MCF 10A (cell line): ENCODE measurements at regions not wholly inside any gene's neighbourhood (a gene's known extent, or its start where the extent isn't known, plus 50 kb on each side); places are given as distances from the start of the nearest gene placed in this dataset.

ENCODE experiments used
- BruUV-seq: library from RNA; stranded (reverse); fragments of 400-500 nt; replicated peaks from 2 replicates; lab custom pipeline; 2021; lab: Mats Ljungman, UMichigan
- CTCF ChIA-PET: fragments of 300-600 bp; sonication (Branson Sonifier 250); formaldehyde crosslinking; extraction: SDS; loops from one replicate; lab custom pipeline; 2021; ENCODE audit warnings: antibody characterized with exemption, inconsistent platforms; lab: Yijun Ruan, JAX
- POLR2A ChIA-PET: fragments of 300-600, 350-650 bp; sonication (Branson Sonifier 250); formaldehyde crosslinking; extraction: SDS; loops from one replicate; lab custom pipeline; 2020; ENCODE audit warnings: antibody characterized with exemption, inconsistent platforms; lab: Yijun Ruan, JAX
- DNase-seq: peaks from one replicate; pipeline ENCODE4 v3.0.0-alpha.2; 2018; ENCODE audit not compliant: unreplicated experiment
- H3K27ac Mint-ChIP-seq: one replicate; pipeline ENCODE4 v1.8.0; 2022; ENCODE audit warnings: mild to moderate bottlenecking, low read depth, mixed read lengths; ENCODE audit not compliant: unreplicated experiment
- H3K27me3 Mint-ChIP-seq: one replicate; pipeline ENCODE4 v1.8.0; 2022; ENCODE audit warnings: mixed read lengths; ENCODE audit not compliant: insufficient read depth, unreplicated experiment
- H3K36me3 Mint-ChIP-seq: one replicate; pipeline ENCODE4 v1.8.0; 2022; ENCODE audit warnings: mild to moderate bottlenecking, moderate library complexity, mixed read lengths; ENCODE audit not compliant: insufficient read depth, unreplicated experiment
- H3K4me1 Mint-ChIP-seq: one replicate; pipeline ENCODE4 v1.8.0; 2022; ENCODE audit warnings: mixed read lengths; ENCODE audit not compliant: insufficient read depth, unreplicated experiment
- H3K4me3 Mint-ChIP-seq: one replicate; pipeline ENCODE4 v1.8.0; 2022; ENCODE audit warnings: mild to moderate bottlenecking, moderate library complexity, mixed read lengths; ENCODE audit not compliant: unreplicated experiment
- H3K9me3 Mint-ChIP-seq: one replicate; pipeline ENCODE4 v1.8.0; 2022; ENCODE audit warnings: mixed read lengths; ENCODE audit not compliant: unreplicated experiment
- CTCF ChIP-seq: fragments of 200-600 bp; IDR thresholded peaks from one replicate; pipeline ENCODE4 v1.8.0; 2022; ENCODE audit warnings: antibody characterized with exemption, mild to moderate bottlenecking; ENCODE audit not compliant: unreplicated experiment
- intact Hi-C: fragments of 100-400 bp; cut with micrococcal nuclease; formaldehyde crosslinking; loops from 2 replicates; pipeline ENCODE4 v1.14.1; 2022

DNA sequence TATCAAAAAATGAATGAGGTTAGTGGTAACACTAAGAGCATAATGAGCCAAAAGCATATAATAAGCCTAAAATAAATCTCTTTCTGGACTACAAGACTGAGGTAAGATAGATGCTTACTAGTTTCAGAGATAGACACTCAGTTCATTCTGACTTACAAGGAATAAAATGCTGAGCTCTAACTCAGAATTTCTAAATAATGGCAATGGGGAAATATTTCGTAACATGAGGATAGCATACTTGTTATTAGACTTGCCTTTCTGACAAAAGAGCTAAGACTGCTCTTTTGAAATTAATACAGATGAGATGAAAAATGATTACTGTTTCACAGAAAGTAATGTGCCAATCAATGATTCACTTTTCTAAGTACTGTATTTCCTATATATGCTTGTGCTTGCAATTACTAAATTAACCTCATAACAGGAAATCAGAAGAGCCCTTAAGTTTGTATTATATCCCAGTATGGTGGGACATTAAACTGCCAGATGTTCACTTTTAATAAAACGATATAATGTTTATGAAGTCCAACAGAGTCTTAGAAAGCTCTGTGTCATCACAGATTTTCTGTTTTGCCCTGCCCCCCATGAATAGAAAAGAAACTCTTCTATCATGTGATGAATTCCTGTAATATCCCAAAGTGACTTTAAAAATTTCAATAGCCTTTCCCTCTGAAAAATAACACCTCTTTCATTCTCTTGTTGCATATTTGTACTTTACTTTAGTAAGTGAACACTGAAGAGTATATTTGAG is 2771.0 kb upstream of the PCDH20 start:
- no peaks in the 10 kb centered on the region for H3K4me1 Mint-ChIP-seq
- no peaks in the 10 kb centered on the region for H3K36me3 Mint-ChIP-seq

DNA sequence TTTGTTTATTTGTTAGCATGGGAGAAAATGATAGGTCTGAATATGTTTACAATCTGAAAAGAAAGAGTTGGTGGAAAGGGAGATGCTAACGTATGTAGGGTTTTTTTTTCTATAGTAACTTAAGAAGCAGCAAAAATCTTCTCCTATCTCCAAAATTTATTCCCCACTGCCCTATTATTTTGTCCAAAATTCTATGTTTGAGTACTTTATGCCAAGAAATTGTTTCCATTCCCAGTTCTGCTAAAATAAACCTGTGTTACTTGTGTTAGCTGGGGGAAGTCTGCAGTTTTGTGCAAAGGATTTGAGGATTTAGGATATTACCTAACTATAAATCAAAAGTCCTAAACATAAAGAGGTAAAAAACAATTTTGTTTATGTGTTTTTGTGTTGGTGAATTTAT is 2770.4 kb upstream of the PCDH20 start:
- Mint-ChIP-seq H3K9me3 (no peaks in the 10 kb centered on the region), H3K27me3 (no peaks in the 10 kb centered on the region), H3K27ac (no peak overlapping the region), H3K36me3 (no peaks in the 10 kb centered on the region), H3K4me3 (no peak overlapping the region), H3K4me1 (no peaks in the 10 kb centered on the region)
- no peak for DNase-seq
- POLR2A ChIA-PET: no interaction called here
- no TSS peak for BruUV-seq
- CTCF ChIA-PET: no interaction called here
- TF ChIP-seq CTCF: no peak
- intact Hi-C loops: no loop called here

More for the DNA sequence above, 2771.0 kb upstream of the PCDH20 start:
- Mint-ChIP-seq H3K4me3 (no peak overlapping the region), H3K9me3 (no peaks in the 10 kb centered on the region), H3K27me3 (no peaks in the 10 kb centered on the region), H3K27ac (no peak overlapping the region)
- BruUV-seq: no TSS peak
- no peak for TF ChIP-seq CTCF
- POLR2A ChIA-PET: no interaction called here
- intact Hi-C loops: no loop called here
- DNase-seq: no peak
- CTCF ChIA-PET: no interaction called here

DNA sequence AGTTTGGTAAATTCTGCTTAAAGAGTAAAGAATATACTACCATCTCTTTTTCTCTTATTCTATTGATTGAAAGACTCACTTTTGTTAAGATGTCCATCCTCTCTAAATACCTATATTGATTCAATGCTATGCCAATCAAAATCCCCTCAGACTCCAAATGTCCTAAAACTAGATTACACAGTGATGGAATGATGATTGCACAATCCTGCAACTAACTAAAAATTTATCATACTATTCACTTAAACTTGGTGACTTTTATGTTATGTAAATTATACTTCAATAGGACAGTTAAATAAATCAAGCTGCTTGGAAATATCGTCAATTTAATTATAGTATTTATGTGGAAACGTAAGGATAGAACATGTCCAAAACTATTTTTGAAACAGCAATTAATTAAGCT is 2765.1 kb upstream of the PCDH20 start:
- Mint-ChIP-seq H3K36me3 (no peaks in the 10 kb centered on the region), H3K9me3 (no peaks in the 10 kb centered on the region), H3K27ac (no peak overlapping the region), H3K4me3 (no peak overlapping the region), H3K4me1 (no peaks in the 10 kb centered on the region), H3K27me3 (no peaks in the 10 kb centered on the region)
- ChIA-PET POLR2A (no interaction called here), CTCF (no interaction called here)
- no peak for DNase-seq
- no TSS peak for BruUV-seq
- TF ChIP-seq CTCF: no peak
- intact Hi-C loops: no loop called here

GRCh38 chr13:64165826-64166225 is 2750.2 kb upstream of the PCDH20 start:
- no peaks in the 10 kb centered on the region for H3K36me3 Mint-ChIP-seq
- TF ChIP-seq CTCF: no peak
- no peaks in the 10 kb centered on the region for H3K27me3 Mint-ChIP-seq
- no peak overlapping the region for H3K27ac Mint-ChIP-seq
- H3K9me3 Mint-ChIP-seq: no peaks in the 10 kb centered on the region
- no peak overlapping the region for H3K4me3 Mint-ChIP-seq
- BruUV-seq: no TSS peak
- intact Hi-C loops: no loop called here
- POLR2A ChIA-PET: no interaction called here
- CTCF ChIA-PET: no interaction called here
- no peak for DNase-seq
- no peaks in the 10 kb centered on the region for H3K4me1 Mint-ChIP-seq
